CD4-positive, alpha-beta T cell treated with Interleukin-10 for 1 hour (primary cell): ENCODE measurements at regions not wholly inside any gene's neighbourhood (a gene's known extent, or its start where the extent isn't known, plus 50 kb on each side); places are given as distances from the start of the nearest gene placed in this dataset.
"Not testable (repeated sequence)": the region's sequence is repeated elsewhere in the genome, so short reads cannot be mapped to it uniquely, and the experiment has no call there.

Experiments
- DNase-seq: peaks from one replicate; pipeline ENCODE4 v3.0.0-alpha.2; 2020

DNA sequence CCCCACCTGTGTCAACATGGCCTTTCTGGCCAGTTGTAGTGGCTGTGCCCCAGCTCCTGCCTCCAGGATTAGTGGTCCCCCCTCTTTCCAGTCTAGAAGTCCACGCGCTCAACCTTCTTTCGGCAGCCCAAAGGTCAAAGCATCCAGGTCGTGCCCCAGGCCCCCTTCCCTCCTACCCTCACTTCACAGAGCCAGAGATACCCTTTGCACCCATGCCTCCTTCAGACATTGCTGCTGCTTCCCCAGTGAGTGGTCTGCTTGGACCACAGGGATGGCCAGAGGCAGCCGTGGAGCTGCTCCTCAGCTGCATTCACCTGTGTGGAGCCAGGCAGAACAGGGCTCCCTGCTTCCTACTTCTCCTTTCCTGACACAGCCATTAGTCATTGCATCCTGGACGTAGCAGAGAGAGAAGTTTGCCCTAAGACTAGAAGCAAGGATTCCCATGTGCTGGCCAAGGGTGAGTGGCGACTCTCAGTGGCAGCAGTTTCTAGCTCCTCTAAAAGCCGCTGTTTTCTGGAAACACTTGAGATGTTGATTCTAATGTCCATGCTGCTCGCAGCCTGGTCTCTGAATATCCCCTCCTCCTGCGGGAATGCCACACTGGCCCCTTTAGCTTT lies 243.1 kb upstream of the SHH start:
- no peak for DNase-seq

DNA sequence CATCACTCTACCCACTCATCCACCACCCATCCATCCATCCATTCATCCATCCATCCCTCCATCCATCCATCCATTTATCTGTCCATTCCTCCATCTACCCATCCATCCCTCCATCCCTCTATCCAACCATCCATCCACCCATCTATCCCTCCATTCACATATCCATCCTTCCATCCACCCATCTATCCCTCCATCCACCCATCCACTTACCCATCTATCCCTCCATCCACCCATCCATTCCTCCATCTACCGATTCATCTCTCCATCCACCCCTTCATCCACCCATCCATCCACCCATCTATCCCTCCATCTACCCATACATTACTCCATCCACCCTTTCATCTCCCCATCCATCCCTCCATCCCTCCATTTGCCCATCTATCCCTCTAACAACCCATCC lies 239.6 kb upstream of the SHH start:
- DNase-seq: no peak

- DNase-seq: no peak
Measured at GRCh38 chr7:156050636-156051569, 238.6 kb upstream of the SHH start.

DNA sequence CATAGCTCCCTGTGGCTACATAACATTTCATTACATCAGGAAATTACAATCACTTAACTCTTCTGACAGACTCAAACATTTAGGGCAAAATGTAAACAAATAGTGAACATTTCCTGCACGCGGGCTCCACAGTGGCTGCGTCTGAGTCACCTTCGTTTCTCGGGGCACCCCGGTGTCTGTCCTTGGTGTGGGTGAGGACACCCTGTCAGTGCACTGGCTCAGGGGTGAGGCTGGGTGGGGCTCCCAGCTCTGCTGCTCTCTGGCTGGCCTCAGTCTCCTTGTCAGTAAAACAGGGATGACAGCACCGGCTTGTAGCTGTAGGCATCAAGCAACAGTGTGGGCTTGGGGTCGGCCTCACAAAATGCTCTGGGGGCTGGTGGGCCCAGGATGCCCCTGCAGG lies 237.1 kb upstream of the SHH start:
- no peak for DNase-seq

DNA sequence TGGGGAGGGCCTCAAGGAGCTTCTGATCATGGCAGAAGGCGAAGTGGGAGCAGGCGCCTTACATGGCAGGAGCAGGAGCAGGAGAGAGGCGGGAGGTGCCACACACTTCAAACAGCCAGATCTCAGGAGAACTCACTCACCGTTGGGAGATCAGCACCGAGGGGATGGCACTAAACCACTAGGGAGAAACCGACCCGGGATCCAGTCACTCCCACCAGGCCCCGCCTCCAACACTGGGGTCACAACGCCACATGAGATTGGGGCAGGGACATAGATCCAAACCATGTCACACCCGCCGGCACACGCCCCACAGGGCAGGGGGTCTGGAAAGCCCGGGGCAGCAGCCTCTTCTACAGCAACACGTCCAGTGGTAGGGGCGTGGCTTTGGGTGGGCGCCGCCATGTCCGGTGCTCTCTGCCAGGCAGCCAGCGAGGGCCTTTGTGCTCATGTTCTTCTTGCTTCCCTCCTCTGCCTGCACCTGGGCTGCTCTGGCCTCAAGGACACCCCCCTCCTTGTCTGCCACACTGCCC lies 233.8 kb upstream of the SHH start:
- no peak for DNase-seq

- DNase-seq: no peak
Measured at GRCh38 chr7:156043416-156044178, 231.3 kb upstream of the SHH start.

DNA sequence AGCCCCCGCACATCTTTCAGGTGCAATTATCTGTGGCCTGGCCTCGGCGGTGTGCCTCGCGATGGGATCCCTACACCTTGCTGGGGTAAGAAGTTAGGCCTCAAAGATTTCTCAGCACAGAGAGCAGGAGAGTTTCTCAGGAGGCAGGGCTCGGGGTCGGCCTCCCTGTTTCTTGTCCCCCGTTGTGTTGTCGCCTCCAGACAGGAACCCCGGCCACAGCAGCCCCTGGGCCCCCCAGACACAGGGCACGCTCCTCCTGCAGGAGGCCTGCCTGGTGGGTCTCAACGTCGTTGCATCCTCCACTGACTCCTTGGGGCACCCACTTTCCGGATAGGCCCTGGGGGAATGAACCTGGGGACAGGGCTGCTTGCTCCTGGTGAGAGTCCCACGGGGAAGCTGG lies 229.1 kb upstream of the SHH start:
- no peak for DNase-seq

GRCh38 chr7:156039971-156040677 lies 227.9 kb upstream of the SHH start:
- no peak for DNase-seq

GRCh38 chr7:156039194-156039593 lies 226.9 kb upstream of the SHH start:
- DNase-seq: no peak

GRCh38 chr7:156038345-156038744 lies 226.1 kb upstream of the SHH start:
- no peak for DNase-seq

DNA sequence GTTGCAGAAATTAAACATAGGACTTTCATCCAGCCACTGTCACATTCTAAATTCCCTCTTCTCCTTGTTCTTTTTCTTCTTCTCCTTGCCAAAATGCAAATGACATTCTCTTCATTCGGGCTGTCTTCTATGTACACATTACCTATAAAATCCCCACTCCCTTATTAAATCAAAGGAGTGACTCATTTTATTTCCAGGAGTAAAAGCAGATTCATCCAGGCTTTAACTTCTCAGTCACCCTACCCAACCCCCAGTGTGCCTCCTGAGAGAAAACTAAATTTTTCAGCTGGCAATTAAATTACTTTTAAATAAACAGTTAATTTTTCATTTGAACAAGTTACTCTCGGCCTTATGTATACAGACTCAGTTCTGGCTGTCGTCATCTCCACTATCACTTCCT lies 223.9 kb upstream of the SHH start:
- no peak for DNase-seq

GRCh38 chr7:156035387-156035786 lies 223.1 kb upstream of the SHH start:
- DNase-seq: not testable (repeated sequence)

- no peak for DNase-seq
Measured at GRCh38 chr7:156034397-156034796, 222.1 kb upstream of the SHH start.

- no peak for DNase-seq
Measured at GRCh38 chr7:156032973-156033372, 220.7 kb upstream of the SHH start.

DNA sequence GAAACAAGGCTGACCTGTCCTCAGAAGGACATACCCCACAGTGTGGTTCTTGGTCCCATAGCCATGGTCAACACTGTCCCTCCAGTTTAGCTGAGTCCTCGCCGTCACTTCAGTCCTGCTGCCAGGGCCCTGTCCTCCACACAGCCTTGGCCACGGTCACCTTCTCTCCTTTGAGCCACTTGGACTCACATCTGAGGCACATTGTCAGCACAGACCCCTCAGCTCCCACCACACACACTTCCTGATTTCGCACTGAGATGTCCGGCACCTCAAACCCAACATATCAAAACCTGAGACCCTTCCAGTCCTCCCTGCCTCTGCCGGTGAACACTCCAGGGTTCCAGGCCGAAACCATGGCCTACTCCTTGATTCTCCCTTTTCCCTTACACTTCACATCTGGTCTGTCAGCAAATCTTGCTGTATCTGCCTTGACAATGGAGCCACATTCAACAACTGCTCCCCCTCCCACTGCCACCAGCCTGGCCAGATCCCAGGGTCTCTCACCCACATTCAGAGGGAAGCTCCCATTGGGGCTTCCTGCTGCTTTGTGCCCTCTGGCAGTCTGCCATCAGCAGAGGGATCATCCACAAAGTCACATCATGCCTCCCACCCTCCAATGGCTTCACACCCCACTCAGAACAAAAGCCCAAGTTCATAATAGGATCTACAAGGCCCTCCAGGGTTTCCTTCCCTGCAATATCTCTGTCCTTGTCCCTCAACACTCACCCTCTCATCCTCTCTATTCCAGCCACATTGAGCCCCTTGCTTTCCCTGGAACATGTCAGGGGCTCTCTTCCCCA lies 219.6 kb upstream of the SHH start:
- no peak for DNase-seq

GRCh38 chr7:156029460-156030007 lies 217.3 kb upstream of the SHH start:
- no peak for DNase-seq

- DNase-seq: no peak
Measured at GRCh38 chr7:156028521-156028920, 216.3 kb upstream of the SHH start.

GRCh38 chr7:156027821-156028220 lies 215.6 kb upstream of the SHH start:
- DNase-seq: no peak

GRCh38 chr7:156026603-156027002 lies 214.3 kb upstream of the SHH start:
- DNase-seq: no peak

GRCh38 chr7:156026076-156026600 lies 213.9 kb upstream of the SHH start:
- DNase-seq: no peak

DNA sequence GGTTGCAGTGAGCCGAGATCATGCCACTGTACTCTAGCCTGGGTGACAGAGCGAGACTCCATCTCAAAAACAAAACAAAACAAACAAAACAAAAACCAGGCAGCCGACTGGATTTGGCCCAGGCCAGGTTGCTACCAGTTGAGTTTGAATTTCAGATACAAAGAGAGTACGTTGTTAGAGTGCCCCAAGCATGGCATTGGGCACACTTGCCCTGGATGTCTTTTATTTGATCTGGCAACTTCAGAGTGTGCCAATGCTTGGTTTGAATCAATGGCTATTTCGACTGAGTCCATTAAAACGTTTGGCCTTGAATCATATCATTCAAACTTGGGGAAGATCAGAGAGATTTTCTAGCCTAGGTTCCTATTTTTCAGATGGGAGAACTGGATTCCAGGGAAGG lies 213.4 kb upstream of the SHH start:
- no peak for DNase-seq
